T-helper 2 cell treated with Interferon-gamma antibody and Interleukin-4, amounts not matched to agents 5 μg/mL and 100 μg/mL, for 36 hours (primary cell): ENCODE measurements at regions not wholly inside any gene's neighbourhood (a gene's known extent, or its start where the extent isn't known, plus 50 kb on each side); places are given as distances from the start of the nearest gene placed in this dataset.
"Not testable (repeated sequence)": the region's sequence is repeated elsewhere in the genome, so short reads cannot be mapped to it uniquely, and the experiment has no call there.

Experiments
- DNase-seq: peaks from one replicate; pipeline ENCODE4 v3.0.0; 2021; ENCODE audit warnings: low spot score
- H3K27ac Mint-ChIP-seq: one replicate; pipeline ENCODE4 v1.8.0; 2021; ENCODE audit warnings: mild to moderate bottlenecking, mixed read lengths
- H3K27me3 Mint-ChIP-seq: one replicate; pipeline ENCODE4 v1.8.0; 2021; ENCODE audit warnings: low read depth, mixed read lengths
- H3K36me3 Mint-ChIP-seq: one replicate; pipeline ENCODE4 v1.8.0; 2021; ENCODE audit warnings: low read depth, mixed read lengths
- H3K4me1 Mint-ChIP-seq: one replicate; pipeline ENCODE4 v1.8.0; 2021; ENCODE audit warnings: low read depth, mixed read lengths
- H3K4me3 Mint-ChIP-seq: one replicate; pipeline ENCODE4 v1.8.0; 2022; ENCODE audit warnings: mild to moderate bottlenecking, moderate library complexity, mixed read lengths
- H3K9me3 Mint-ChIP-seq: one replicate; pipeline ENCODE4 v1.8.0; 2021; ENCODE audit warnings: mixed read lengths

DNA sequence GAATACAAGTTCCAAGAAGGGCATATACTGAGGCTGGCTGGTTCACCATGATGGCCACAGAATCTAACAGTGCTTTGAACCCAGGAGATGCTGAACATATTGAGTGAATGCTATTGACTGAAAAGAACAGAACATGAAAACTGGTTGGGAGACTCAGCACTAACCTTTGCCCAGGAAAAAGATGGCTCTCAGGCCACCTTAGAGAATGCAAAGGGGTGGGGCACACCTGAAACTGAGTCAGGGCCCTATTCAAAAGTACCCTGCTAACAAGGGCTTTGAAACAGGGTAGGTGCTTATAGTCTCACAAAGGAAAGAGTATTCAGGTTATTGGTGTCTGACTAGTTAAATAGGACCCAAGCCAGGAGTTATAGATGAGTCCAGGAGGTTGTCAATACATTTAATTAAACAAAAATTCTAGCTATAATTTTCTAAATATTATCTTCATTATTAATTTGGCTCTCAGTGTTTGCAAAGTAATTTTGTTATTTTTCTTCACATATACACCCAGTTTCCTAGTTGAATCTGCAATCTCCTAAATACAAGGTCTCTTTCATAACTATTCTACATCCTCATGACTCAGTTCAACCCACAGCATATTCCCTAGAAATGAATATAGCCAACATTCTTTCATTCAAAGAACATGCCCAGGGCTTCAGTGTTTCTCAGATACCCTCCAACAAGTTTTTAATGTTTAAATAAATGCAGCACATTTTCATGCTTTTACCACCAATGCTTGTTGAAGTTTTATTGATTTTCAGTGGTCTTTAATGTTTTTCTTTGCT lies 144.2 kb upstream of the RAPGEF2 start:
- Mint-ChIP-seq H3K9me3 (no peaks in the 10 kb centered on the region), H3K4me1 (no peaks in the 10 kb centered on the region), H3K4me3 (no peak overlapping the region), H3K36me3 (no peaks in the 10 kb centered on the region), H3K27ac (no peak overlapping the region), H3K27me3 (peaks cover 4% of the 10 kb centered on the region)
- no peak for DNase-seq

- Mint-ChIP-seq H3K36me3 (no peaks in the 10 kb centered on the region), H3K4me1 (no peaks in the 10 kb centered on the region), H3K27me3 (peaks cover 4% of the 10 kb centered on the region), H3K9me3 (no peaks in the 10 kb centered on the region), H3K27ac (no peak overlapping the region), H3K4me3 (no peak overlapping the region)
- DNase-seq: no peak
Measured at GRCh38 chr4:158962393-158962792, 140.5 kb upstream of the RAPGEF2 start.

DNA sequence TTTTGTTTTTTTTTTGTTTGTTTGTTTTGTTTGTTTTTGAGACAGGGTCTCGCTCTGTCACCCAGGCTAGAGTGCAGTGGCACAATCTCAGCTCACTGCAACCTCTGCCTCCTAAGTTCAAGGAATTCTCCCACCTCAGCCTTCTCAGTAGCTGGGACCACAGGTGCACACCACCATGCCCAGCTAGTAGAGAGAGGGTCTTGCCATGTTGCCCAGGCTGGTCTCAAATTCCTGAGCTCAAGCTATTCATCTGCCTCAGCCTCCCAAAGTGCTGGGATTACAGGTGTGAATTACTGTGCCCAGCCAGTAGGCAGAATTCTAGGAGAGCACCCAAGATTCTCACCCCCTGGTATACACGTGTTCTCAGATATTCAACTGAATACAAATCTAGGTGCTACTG lies 139.6 kb upstream of the RAPGEF2 start:
- not testable (repeated sequence) for DNase-seq, H3K36me3 Mint-ChIP-seq, H3K9me3 Mint-ChIP-seq, H3K4me1 Mint-ChIP-seq, H3K27me3 Mint-ChIP-seq, H3K27ac Mint-ChIP-seq, H3K4me3 Mint-ChIP-seq

GRCh38 chr4:158964114-158964727 lies 138.7 kb upstream of the RAPGEF2 start:
- Mint-ChIP-seq H3K4me1 (no peaks in the 10 kb centered on the region), H3K9me3 (no peaks in the 10 kb centered on the region), H3K36me3 (no peaks in the 10 kb centered on the region), H3K4me3 (no peak overlapping the region), H3K27me3 (peaks cover 5% of the 10 kb centered on the region), H3K27ac (no peak overlapping the region)
- DNase-seq: no peak

- Mint-ChIP-seq H3K9me3 (no peaks in the 10 kb centered on the region), H3K36me3 (no peaks in the 10 kb centered on the region)
- DNase-seq: no peak
Measured at GRCh38 chr4:158964728-158965124, 138.2 kb upstream of the RAPGEF2 start.

DNA sequence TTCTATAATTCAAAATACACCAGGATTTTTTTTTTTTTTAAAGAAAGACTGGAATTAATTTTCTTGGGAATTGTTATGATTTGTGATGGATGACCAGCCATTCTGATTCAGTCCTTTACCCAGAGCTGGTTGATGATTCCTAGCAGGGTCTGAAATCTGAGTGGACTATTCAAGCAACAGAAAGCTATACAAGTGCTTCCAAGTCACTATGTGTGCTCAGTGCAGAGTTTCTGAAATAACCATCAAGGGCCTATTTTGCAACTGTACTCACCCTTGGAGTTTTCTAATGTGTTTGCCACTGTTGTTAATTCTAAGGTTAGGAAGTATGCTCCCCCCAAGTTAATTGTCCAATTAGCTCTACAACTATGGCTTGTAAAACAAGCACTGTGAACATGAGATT lies 137.7 kb upstream of the RAPGEF2 start:
- H3K27me3 Mint-ChIP-seq: peaks cover 5% of the 10 kb centered on the region
- H3K4me1 Mint-ChIP-seq: no peaks in the 10 kb centered on the region
- H3K27ac Mint-ChIP-seq: no peak overlapping the region
- H3K36me3 Mint-ChIP-seq: no peaks in the 10 kb centered on the region
- H3K9me3 Mint-ChIP-seq: no peaks in the 10 kb centered on the region
- no peak for DNase-seq
- no peak overlapping the region for H3K4me3 Mint-ChIP-seq

More at GRCh38 chr4:158964728-158965124, 138.2 kb upstream of the RAPGEF2 start:
- Mint-ChIP-seq H3K27me3 (peaks cover 5% of the 10 kb centered on the region), H3K27ac (no peak overlapping the region), H3K4me3 (no peak overlapping the region), H3K4me1 (no peaks in the 10 kb centered on the region)

- Mint-ChIP-seq H3K36me3 (no peaks in the 10 kb centered on the region), H3K9me3 (no peaks in the 10 kb centered on the region), H3K4me3 (no peak overlapping the region), H3K4me1 (no peaks in the 10 kb centered on the region), H3K27ac (no peak overlapping the region), H3K27me3 (peaks cover 5% of the 10 kb centered on the region)
- DNase-seq: no peak
Measured at GRCh38 chr4:158966091-158966490, 136.8 kb upstream of the RAPGEF2 start.

- Mint-ChIP-seq H3K27ac (no peak overlapping the region), H3K27me3 (peaks cover 2% of the 10 kb centered on the region), H3K36me3 (no peaks in the 10 kb centered on the region), H3K4me3 (no peak overlapping the region), H3K9me3 (no peaks in the 10 kb centered on the region), H3K4me1 (no peaks in the 10 kb centered on the region)
- DNase-seq: no peak
Measured at GRCh38 chr4:158968961-158969360, 133.9 kb upstream of the RAPGEF2 start.

- H3K27me3 Mint-ChIP-seq: peaks cover 5% of the 10 kb centered on the region
Measured at GRCh38 chr4:158970812-158971211, 132.1 kb upstream of the RAPGEF2 start.

GRCh38 chr4:158974438-158974837 lies 128.4 kb upstream of the RAPGEF2 start:
- not testable (repeated sequence) for DNase-seq, H3K9me3 Mint-ChIP-seq, H3K4me1 Mint-ChIP-seq, H3K4me3 Mint-ChIP-seq, H3K36me3 Mint-ChIP-seq, H3K27me3 Mint-ChIP-seq, H3K27ac Mint-ChIP-seq

More at GRCh38 chr4:158970812-158971211, 132.1 kb upstream of the RAPGEF2 start:
- DNase-seq: no peak
- Mint-ChIP-seq H3K27ac (no peak overlapping the region), H3K9me3 (no peaks in the 10 kb centered on the region), H3K36me3 (no peaks in the 10 kb centered on the region), H3K4me3 (no peak overlapping the region), H3K4me1 (no peaks in the 10 kb centered on the region)

DNA sequence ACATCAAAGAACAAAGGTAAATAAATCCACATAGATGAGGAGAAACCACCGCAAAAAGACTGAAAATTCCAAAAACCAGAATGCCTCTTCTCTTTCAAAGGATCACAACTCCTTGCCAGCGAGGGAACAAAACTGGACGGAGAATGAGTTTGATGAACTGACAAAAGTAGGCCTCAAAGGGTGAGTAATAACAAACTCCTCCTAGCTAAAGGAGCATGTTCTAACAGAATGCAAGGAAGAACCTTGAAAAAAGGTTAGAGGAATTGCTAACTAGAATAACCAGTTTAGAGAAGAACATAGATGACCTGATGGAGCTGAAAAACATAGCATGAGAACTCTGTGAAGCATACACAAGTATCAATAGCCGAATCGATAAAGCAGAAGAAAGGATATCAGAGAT lies 122.2 kb upstream of the RAPGEF2 start:
- not testable (repeated sequence) for H3K27me3 Mint-ChIP-seq, H3K9me3 Mint-ChIP-seq, DNase-seq, H3K36me3 Mint-ChIP-seq, H3K4me1 Mint-ChIP-seq, H3K4me3 Mint-ChIP-seq, H3K27ac Mint-ChIP-seq

DNA sequence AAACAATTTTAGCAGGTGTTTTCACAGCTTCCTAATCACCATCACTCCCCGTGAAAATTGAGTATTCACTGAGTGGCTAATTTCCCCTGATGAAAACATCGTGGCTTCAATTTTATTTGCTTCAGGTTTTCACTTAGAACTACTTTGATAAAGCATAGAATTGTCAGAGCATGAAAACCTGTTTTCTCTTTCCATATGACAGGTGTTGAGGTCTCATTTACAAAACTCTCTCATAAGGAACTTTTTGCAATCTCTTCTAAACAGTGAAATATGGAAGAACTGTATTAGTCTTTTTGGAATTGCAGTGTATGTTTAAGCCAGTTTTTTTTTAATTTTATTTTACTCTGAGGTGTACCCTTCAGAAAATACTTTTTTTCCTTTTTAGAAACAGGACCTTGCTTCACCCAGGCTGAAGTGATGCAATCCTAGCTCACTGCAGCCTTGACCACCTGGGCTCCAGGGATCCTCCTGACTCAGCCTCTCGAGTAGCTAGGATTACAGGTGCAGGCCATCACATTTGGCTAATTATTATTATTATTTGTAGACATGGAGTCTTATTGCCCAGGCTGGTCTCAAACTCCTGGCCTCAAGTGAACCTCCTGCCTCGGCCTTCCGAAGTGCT lies 111.2 kb upstream of the RAPGEF2 start:
- no peaks in the 10 kb centered on the region for H3K4me1 Mint-ChIP-seq
- H3K27ac Mint-ChIP-seq: no peak overlapping the region
- H3K36me3 Mint-ChIP-seq: no peaks in the 10 kb centered on the region
- no peaks in the 10 kb centered on the region for H3K9me3 Mint-ChIP-seq
- H3K27me3 Mint-ChIP-seq: no peaks in the 10 kb centered on the region
- no peak overlapping the region for H3K4me3 Mint-ChIP-seq
- no peak for DNase-seq

GRCh38 chr4:158993891-158994290 lies 109.0 kb upstream of the RAPGEF2 start:
- Mint-ChIP-seq H3K36me3 (no peaks in the 10 kb centered on the region), H3K9me3 (no peaks in the 10 kb centered on the region), H3K27me3 (no peaks in the 10 kb centered on the region), H3K4me3 (no peak overlapping the region), H3K4me1 (no peaks in the 10 kb centered on the region), H3K27ac (no peak overlapping the region)
- DNase-seq: no peak

DNA sequence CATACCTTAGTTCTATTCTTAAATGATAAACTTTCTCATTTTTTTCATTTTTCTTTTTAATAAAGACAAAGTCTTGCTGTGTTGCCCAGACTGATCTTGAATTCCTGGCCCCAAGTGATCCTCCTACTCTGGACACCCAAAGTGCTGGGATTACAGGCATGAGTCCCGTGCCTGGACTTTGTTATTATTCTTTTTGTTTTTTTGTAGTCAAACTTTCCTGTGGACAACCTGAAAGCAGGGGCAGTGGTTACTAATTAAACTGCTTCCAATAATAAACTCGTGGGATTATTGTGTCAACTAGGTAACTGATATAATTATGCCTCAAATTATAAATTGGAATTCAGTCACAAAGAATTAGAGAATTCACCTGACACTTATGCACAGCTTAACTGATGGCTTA lies 107.8 kb upstream of the RAPGEF2 start:
- Mint-ChIP-seq H3K27me3 (no peaks in the 10 kb centered on the region), H3K4me3 (no peak overlapping the region), H3K9me3 (no peaks in the 10 kb centered on the region), H3K36me3 (no peaks in the 10 kb centered on the region), H3K4me1 (no peaks in the 10 kb centered on the region), H3K27ac (no peak overlapping the region)
- no peak for DNase-seq
